ENCODE measurements at regions not wholly inside any gene's neighbourhood (a gene's known extent, or its start where the extent isn't known, plus 50 kb on each side); places are given as distances from the start of the nearest gene placed in this dataset.

DNA sequence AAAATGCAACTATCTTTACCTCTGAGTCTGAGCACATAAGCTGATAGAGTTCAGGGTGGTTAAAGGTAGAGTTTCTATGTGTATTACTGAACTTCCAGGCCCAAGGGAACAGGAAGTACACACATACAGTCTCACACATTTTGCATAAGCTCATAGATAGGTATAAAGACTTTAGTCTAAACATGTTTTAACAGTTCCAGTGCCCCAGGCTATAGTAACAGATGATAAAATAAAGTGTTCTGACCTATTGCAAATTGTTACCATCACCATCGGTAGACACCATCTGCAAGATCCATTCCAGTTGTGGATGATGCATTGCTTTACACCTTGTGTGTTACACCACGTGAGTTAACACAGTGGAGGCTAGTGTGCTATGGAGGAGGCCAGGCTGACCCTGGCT is 95.8 kb downstream of the TMEM174 start:
- Histone ChIP-seq H3K4me1 (ENCODE audit: insufficient read depth, low read length) (0 out of 2 replicates have a peak, but pooled peaks cover 4% of the 10 kb centered on the region), H3K18ac (ENCODE audit: insufficient read length, low read depth, low read length) (no peak overlapping the region), H2BK15ac (ENCODE audit: low read depth, low read length) (no peak overlapping the region), H3K79me1 (ENCODE audit: insufficient read depth, low read depth, low read length, poor library complexity, severe bottlenecking) (no peaks in the 10 kb centered on the region), H3K23me2 (ENCODE audit: insufficient read length, low read depth, low read length, poor library complexity, severe bottlenecking) (no peaks in the 10 kb centered on the region), H3K27me3 (ENCODE audit: insufficient read depth, low read length) (no peaks in the 10 kb centered on the region), H3K4me2 (ENCODE audit: insufficient read depth, insufficient read length, low read length) (no peak overlapping the region), H3K79me2 (ENCODE audit: insufficient read depth, low read length) (no peaks in the 10 kb centered on the region), H2BK12ac (ENCODE audit: insufficient read length, low read depth, low read length) (no peak overlapping the region), H2BK20ac (ENCODE audit: low read depth, low read length, poor library complexity, severe bottlenecking) (no peak overlapping the region), H4K8ac (replicated peaks; ENCODE audit: insufficient read length, low read depth, low read length) (no peak overlapping the region), H2BK5ac (ENCODE audit: insufficient read length, low read length) (no peak overlapping the region), H3K4ac (ENCODE audit: low read depth, low read length) (no peak overlapping the region), H4K91ac (ENCODE audit: insufficient read length, low read depth, low read length) (no peak overlapping the region), H2AK5ac (ENCODE audit: insufficient read length, low read length) (no peak overlapping the region), H3T11ph (ENCODE audit: low read length) (no peak overlapping the region), H4K20me1 (ENCODE audit: control insufficient read depth, insufficient read depth, insufficient read length) (no peaks in the 10 kb centered on the region), H3K56ac (ENCODE audit: insufficient read length, low read depth, low read length) (no peak overlapping the region), H3K14ac (ENCODE audit: insufficient read depth, low read length) (no peak overlapping the region), H3K27ac (ENCODE audit: insufficient read length, low read depth, low read length) (no peak overlapping the region), H3K9ac (ENCODE audit: extremely low read depth, insufficient read length, low read length) (no peak overlapping the region), H2BK120ac (ENCODE audit: low read depth, low read length, poor library complexity, severe bottlenecking) (no peak overlapping the region), H4K5ac (ENCODE audit: insufficient read length, low read depth, low read length) (no peak overlapping the region), H3K9me3 (ENCODE audit: control insufficient read depth, low read depth, low read length) (no peaks in the 10 kb centered on the region), H2AFZ (ENCODE audit: low read length) (no peak overlapping the region), H3K23ac (ENCODE audit: insufficient read length, low read depth, low read length) (no peak overlapping the region)
- TF ChIP-seq, protein P1, sequence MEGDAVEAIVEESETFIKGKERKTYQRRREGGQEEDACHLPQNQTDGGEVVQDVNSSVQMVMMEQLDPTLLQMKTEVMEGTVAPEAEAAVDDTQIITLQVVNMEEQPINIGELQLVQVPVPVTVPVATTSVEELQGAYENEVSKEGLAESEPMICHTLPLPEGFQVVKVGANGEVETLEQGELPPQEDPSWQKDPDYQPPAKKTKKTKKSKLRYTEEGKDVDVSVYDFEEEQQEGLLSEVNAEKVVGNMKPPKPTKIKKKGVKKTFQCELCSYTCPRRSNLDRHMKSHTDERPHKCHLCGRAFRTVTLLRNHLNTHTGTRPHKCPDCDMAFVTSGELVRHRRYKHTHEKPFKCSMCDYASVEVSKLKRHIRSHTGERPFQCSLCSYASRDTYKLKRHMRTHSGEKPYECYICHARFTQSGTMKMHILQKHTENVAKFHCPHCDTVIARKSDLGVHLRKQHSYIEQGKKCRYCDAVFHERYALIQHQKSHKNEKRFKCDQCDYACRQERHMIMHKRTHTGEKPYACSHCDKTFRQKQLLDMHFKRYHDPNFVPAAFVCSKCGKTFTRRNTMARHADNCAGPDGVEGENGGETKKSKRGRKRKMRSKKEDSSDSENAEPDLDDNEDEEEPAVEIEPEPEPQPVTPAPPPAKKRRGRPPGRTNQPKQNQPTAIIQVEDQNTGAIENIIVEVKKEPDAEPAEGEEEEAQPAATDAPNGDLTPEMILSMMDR (conservative IDR thresholded peaks at IDR 0.05) = no peak
- DNase-seq = no peak
- peaks cover 18% of the 10 kb centered on the region for H3K27me3 Mint-ChIP-seq (ENCODE audit: low read depth)
- H3K9me3 Mint-ChIP-seq = no peaks in the 10 kb centered on the region
- H3K27ac Mint-ChIP-seq = 0 out of 7 replicates have a peak overlapping the region, but pooled peaks of 1 of the 3 experiments have one; percentile 15
- peaks cover 11% of the 10 kb centered on the region in 2 experiments for H3K4me1 Mint-ChIP-seq
- no peaks in the 10 kb centered on the region for H3K36me3 Mint-ChIP-seq (ENCODE audit: insufficient read depth in 1 of 3, low read depth in 3 of 3)
- no peak overlapping the region for H3K4me3 Mint-ChIP-seq
- WGBS (ENCODE audit: extremely low coverage, insufficient read length, low lambda C conversion rate) = no CpG with 5 or more reads among the region's 2 CpGs

All from H9 (cell line).